NCI-H1048 (cell line): ENCODE measurements at regions not wholly inside any gene's neighbourhood (a gene's known extent, or its start where the extent isn't known, plus 50 kb on each side); places are given as distances from the start of the nearest gene placed in this dataset.

Experiments used
- DNase-seq: peaks from one replicate; lab custom pipeline; 2025; lab: John Stamatoyannopoulos, UW

DNA sequence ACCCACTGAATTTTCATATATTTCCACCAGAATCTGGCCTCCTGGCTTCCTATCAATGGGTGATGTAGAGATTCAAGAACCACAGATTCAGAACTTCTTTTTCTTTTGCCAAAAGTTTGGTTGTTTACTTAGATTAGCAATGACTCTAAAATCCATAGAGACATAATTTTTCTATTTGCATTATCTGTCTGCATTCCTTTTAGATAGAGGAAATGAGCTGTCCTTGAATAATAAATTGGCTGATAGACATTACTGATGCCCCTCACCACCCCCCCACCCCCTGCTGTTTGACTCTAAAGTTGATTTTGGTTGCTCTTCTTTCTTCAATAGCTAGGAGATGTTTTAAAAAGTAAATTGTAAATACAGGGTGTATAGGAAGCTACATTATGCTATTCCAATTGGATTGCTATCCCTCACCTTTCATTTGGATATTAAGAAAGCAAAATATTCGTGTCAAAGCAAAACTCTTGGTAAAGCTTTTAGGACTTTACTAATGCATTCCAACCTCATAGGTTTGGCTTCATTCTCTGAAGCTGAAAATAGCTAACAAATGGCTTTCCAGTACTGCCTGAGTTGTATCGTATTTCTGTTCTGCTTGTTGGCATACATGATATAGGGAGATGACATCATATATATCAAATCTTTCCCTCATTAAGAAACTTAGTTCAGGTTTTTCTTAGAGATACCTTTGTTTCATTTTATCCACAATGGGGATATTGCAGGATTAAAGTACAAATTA, 606.0 kb downstream of the ARL4A start:
- no peak for DNase-seq

DNA sequence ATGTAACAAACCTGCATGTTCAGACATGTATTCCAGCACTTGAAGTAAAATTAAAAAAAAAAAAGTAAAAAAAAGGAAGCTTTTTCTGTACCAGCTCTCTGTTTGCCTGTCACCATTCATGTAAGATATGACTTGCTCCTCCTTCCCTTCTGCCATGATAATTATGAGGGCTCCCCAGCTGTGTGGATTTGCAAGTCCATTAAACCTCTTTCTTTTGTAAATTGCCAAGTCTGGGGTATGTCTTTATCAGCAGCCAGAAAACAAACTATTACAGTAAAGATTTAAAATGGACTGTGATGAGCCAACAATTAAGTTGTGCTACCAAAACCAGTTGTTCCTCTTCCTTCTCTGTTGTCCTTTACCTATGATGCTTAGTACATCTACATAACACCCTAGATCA, 619.6 kb downstream of the ARL4A start:
- no peak for DNase-seq

- DNase-seq, result no peak
Observed at GRCh38 chr7:13308423-13308822, 621.0 kb downstream of the ARL4A start.

GRCh38 chr7:13309535-13309934, 622.1 kb downstream of the ARL4A start:
- DNase-seq, result no peak

- DNase-seq, result no peak
Observed at GRCh38 chr7:13312307-13312706, 624.9 kb downstream of the ARL4A start.

GRCh38 chr7:13320333-13320732, 632.9 kb downstream of the ARL4A start:
- no peak for DNase-seq

DNA sequence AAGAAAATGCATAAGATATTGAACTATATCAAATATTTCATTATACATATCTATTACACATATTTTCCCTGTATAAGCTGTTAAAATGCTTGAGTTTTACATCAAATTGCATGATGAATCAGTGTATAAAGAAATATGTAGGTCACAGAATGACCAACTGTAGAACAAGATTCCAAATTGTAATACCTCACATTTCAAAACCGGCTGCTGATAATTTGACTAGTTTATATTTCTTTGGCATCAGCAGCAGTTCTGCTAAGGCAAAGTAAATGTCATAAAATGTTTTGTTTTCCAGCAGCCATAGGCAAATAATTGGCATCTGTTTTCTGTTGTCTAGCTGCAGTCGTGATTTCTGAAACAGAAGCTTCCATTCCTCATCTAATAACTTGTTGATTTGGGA, 633.9 kb downstream of the ARL4A start:
- no peak for DNase-seq

DNA sequence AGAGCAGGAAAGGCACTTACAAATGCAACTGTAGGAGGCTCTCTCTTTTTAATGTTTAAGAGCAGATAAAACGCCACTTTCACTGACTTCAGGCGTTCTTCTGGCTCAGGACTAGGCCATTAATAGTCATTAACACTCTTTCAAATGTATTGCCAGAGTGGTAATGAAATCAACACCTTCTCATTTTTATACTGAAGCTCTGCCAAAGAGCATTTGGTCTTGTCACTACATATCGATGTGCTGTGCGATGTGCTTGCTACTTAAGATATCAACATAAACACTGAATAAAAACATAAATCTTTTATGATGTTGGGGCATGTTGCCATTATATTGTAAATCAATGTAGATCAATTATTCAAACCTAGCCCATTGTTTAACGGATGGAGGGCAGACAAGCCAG, 634.7 kb downstream of the ARL4A start:
- no peak for DNase-seq

DNA sequence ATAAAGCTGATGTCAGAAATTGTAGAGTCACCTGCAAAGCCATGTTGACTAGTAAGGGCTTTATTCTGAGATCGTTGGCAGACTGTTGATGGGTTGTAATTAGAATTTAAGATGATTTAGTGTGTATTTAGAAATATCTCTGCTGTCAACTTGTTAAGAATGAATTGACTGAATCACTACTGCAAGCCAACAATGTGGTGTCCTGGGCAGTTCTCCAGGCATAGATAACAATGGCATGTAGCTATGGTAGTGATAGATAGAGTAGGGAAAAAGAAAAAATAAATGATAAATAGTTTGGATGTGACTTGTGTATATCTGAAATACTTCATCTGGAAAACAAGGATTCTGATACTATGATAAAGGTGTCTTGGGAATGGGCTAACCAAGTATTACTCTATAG, 640.2 kb downstream of the ARL4A start:
- no peak for DNase-seq

GRCh38 chr7:13333371-13333770, 645.9 kb downstream of the ARL4A start:
- no peak for DNase-seq

- DNase-seq, result no peak
Observed at GRCh38 chr7:13336227-13336626, 648.8 kb downstream of the ARL4A start.

- no peak for DNase-seq
Observed at GRCh38 chr7:13352677-13353076, 636.8 kb downstream of the ETV1 start.

DNA sequence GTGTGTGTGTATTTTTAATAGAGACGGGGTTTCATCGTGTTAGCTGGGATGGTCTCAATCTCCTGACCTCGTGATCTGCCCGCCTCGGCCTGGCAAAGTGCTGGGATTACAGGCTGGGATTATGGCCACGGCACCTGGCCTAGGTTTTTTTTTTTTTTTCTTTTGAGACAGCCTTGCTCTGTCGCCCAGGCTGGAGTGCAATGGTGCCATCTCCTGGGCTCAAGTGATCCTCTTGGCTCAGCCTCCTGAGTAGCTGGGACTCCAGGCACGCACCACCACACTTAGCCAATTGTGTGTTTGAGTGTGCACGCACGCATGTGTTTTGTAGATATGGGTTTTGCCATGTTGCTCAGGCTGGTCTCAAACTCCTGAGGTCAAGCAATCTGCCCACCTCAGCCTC, 629.8 kb downstream of the ETV1 start:
- no peak for DNase-seq

DNA sequence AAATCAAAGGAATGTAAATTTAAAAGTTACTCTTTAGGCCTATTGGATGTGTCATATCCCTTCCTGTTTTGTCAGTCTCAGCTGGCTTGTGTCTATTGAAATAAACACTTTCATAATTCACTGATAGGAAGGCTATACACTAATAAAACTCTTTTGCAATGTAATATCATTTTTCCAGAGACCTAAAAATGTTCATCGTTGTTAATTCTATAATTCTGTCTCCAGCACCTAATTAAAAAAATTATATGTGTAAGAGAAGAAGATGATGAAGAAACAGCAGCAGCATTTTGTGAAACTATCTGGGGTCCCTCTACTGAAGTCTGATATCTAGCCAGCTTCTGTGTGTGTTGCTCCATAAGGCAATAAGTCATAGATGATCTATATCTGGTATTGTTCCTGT, 602.7 kb downstream of the ETV1 start:
- DNase-seq, result no peak

- DNase-seq, result no peak
Observed at GRCh38 chr7:13407911-13408310, 581.6 kb downstream of the ETV1 start.

GRCh38 chr7:13411151-13411550, 578.3 kb downstream of the ETV1 start:
- DNase-seq, result no peak

DNA sequence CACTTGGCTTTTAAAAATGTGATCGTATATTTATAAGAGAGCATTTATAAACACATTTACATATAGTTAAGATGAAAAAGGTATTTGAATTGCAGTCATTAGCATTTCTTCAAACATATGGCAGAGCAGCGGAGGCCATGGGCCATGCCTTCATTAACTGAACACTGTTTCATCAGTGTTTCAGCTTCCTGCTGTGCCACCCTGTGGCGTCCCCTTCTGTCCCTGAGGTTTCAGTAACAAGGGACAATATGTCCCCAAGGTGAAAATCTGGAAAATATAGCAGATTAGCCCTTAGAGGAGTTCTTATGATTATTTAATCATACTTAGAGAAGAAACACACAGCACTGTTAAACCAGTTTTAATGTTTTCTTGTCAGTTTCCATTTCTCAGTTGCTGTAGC, 577.8 kb downstream of the ETV1 start:
- DNase-seq, result no peak

GRCh38 chr7:13414181-13414580, 575.3 kb downstream of the ETV1 start:
- no peak for DNase-seq

DNA sequence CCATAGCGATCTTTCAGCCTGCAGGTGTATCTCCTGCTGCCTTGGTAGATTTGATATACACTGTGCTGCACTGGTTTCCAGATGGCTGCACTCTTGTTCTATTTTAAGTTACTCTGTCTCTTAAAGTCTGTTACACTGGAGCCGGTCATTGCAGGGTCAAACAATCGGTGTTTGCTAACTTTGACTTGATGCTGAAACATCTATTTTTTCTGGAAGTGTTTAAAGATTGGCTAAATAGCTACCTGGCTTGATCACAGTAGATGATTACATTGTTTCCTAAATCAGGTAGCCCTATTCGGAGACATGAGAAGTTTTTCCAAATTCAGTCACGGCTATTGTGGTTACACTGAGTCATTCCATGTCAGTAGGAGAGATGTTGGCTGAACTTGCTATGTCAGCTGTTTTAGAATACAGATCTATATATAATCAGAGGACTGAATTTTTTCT, 574.8 kb downstream of the ETV1 start:
- DNase-seq, result no peak

GRCh38 chr7:13416071-13416470, 573.4 kb downstream of the ETV1 start:
- no peak for DNase-seq

- no peak for DNase-seq
Observed at GRCh38 chr7:13416544-13416943, 572.9 kb downstream of the ETV1 start.

DNA sequence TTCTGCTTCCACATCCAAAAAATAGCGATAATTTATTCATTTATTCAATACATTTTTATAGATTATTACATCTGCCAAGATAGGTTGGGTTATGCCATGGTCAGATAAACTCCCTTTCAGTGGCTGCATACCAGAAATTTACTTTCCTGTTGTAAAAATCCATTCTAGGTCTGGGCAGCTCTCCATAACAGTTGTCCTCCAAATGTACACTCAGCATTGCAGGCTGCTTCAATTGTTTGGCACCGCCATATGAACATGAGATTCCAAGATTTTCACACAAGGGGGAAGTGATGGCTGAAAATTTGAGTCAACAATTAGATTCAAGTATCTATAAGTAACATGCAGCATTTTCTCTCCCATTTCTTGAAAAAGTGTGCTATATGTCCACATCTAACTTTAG, 568.7 kb downstream of the ETV1 start:
- DNase-seq, result no peak

DNA sequence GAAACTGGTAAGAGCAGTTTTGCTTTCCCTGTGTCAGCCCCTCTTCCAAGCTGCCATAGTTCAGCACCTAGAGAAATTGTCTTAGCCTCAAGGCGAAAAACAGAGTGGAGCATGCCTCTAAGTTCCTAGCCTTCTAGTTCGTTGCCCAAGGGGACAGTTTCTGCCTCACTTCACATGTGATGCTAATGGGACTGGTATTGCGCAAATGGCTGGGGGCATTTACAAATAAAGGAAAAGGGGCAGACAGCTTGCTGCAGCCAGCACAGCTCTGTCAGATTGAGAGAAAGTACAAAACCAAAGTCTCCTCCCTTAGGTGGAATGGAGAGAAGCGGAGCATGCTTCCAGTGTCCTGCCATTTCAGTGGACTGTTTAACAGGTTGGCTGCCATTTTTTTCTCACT, 567.7 kb downstream of the ETV1 start:
- DNase-seq, result no peak

DNA sequence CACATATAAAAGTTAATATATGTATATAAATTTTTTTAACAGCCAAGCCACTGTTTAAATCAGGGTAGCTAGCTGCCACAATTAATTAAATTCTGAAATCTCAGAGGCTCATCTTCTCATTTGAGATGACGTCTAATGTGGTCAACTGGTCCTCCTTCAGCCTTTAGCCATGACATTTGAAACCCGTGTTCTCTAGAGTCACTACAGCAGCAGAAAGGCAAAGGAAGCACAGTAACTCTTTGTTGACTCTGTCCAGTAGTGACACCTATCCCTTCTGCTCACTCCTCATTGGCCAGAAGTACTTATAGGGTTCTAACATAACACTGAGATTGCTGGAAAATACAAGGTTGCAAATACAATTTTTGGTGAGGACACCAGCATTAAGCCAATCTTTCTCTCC, 555.5 kb downstream of the ETV1 start:
- no peak for DNase-seq
